Renal pelvis (tissue), 1 donor: ENCODE measurements at regions not wholly inside any gene's neighbourhood (a gene's known extent, or its start where the extent isn't known, plus 50 kb on each side); places are given as distances from the start of the nearest gene placed in this dataset.
"Not testable (repeated sequence)": the region's sequence is repeated elsewhere in the genome, so short reads cannot be mapped to it uniquely, and the experiment has no call there.

ENCODE experiments used
- DNase-seq: peaks from one replicate; pipeline ENCODE4 v3.0.0-alpha.2; 2013

- no peak for DNase-seq
Observed at GRCh38 chr21:28877318-28877884, 115.3 kb downstream of the LTN1 start.

- no peak for DNase-seq
Observed at GRCh38 chr21:28875078-28875477, 117.6 kb downstream of the LTN1 start.

GRCh38 chr21:28872218-28872617, 120.5 kb downstream of the LTN1 start:
- no peak for DNase-seq

GRCh38 chr21:28871388-28872010, 121.2 kb downstream of the LTN1 start:
- DNase-seq, result no peak

- DNase-seq, result no peak
Observed at GRCh38 chr21:28867401-28867800, 125.3 kb downstream of the LTN1 start.

- DNase-seq, result no peak
Observed at GRCh38 chr21:28865488-28866186, 127.0 kb downstream of the LTN1 start.

- no peak for DNase-seq
Observed at GRCh38 chr21:28858424-28858823, 134.3 kb downstream of the LTN1 start.

GRCh38 chr21:28857752-28858151, 134.9 kb downstream of the LTN1 start:
- no peak for DNase-seq

- DNase-seq, result no peak
Observed at GRCh38 chr21:28856588-28857250, 136.0 kb downstream of the LTN1 start.

- DNase-seq, result no peak
Observed at GRCh38 chr21:28852706-28853105, 140.0 kb downstream of the LTN1 start.

GRCh38 chr21:28851645-28852044, 141.0 kb downstream of the LTN1 start:
- no peak for DNase-seq

GRCh38 chr21:28839237-28839636, 153.4 kb downstream of the LTN1 start:
- not testable (repeated sequence) for DNase-seq

- not testable (repeated sequence) for DNase-seq
Observed at GRCh38 chr21:28837426-28837825, 155.3 kb downstream of the LTN1 start.

- not testable (repeated sequence) for DNase-seq
Observed at GRCh38 chr21:28836588-28836987, 156.1 kb downstream of the LTN1 start.

GRCh38 chr21:28834335-28835238, 158.1 kb downstream of the LTN1 start:
- DNase-seq, result no peak

- no peak for DNase-seq
Observed at GRCh38 chr21:28833609-28834008, 159.1 kb downstream of the LTN1 start.

GRCh38 chr21:28833182-28833581, 159.5 kb downstream of the LTN1 start:
- DNase-seq, result no peak

GRCh38 chr21:28832715-28833061, 160.0 kb downstream of the LTN1 start:
- no peak for DNase-seq

- no peak for DNase-seq
Observed at GRCh38 chr21:28832013-28832714, 160.5 kb downstream of the LTN1 start.

- DNase-seq, result no peak
Observed at GRCh38 chr21:28828981-28829380, 163.7 kb downstream of the LTN1 start.

- no peak for DNase-seq
Observed at GRCh38 chr21:28828021-28828420, 164.7 kb downstream of the LTN1 start.
